CD4-positive, alpha-beta T cell treated with Interferon gamma for 1 hour (primary cell): ENCODE measurements at regions not wholly inside any gene's neighbourhood (a gene's known extent, or its start where the extent isn't known, plus 50 kb on each side); places are given as distances from the start of the nearest gene placed in this dataset.

Experiments
- DNase-seq: peaks from one replicate; pipeline ENCODE4 v3.0.0-alpha.2; 2020

GRCh38 chr9:117480729-117481128, 65.9 kb upstream of the ASTN2 start:
- no peak for DNase-seq

- no peak for DNase-seq
These were observed 65.4 kb upstream of the ASTN2 start for GRCh38 chr9:117480253-117480652.

GRCh38 chr9:117473293-117473692, 58.4 kb upstream of the ASTN2 start:
- DNase-seq: no peak

GRCh38 chr9:117470902-117471301, 56.0 kb upstream of the ASTN2 start:
- no peak for DNase-seq

- no peak for DNase-seq
These were observed 55.6 kb upstream of the ASTN2 start for GRCh38 chr9:117470455-117470854.

GRCh38 chr9:117466111-117466510, 51.3 kb upstream of the ASTN2 start:
- DNase-seq: no peak

- DNase-seq: no peak
These were observed 50.8 kb upstream of the ASTN2 start for GRCh38 chr9:117465706-117466105.

GRCh38 chr9:117464941-117465616, 50.2 kb upstream of the ASTN2 start:
- no peak for DNase-seq
